HG03280 (cell line): ENCODE measurements at regions not wholly inside any gene's neighbourhood (a gene's known extent, or its start where the extent isn't known, plus 50 kb on each side); places are given as distances from the start of the nearest gene placed in this dataset.

Source experiments
- ATAC-seq: cut with Tn5 transposase; IDR thresholded peaks from one replicate; pipeline ENCODE4 v1.9.1; 2021; ENCODE audit warnings: mild to moderate bottlenecking, moderate library complexity; ENCODE audit not compliant: unreplicated experiment

GRCh38 chr10:8527773-8528172 is 473.3 kb downstream of the GATA3 start:
- no peak for ATAC-seq

DNA sequence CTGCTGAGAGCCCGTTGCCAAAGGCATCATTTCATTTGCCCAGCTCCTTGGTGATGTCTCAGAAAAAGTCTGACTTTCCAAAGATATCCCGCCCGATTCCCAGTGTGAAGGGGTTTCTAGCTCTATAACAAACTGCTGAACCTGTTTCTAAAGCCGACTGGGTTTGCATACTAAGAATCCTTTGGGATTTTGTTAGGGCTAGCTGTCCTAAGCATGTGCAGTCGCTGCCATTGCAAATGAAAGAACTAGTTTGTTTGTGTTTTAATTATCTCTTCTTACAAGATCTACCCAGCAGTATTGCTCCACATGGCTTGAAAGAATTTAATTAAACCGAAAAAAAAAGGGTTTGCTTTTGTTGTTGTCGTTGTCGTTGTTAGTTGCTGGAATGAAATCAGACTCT is 476.6 kb downstream of the GATA3 start:
- ATAC-seq = no peak

DNA sequence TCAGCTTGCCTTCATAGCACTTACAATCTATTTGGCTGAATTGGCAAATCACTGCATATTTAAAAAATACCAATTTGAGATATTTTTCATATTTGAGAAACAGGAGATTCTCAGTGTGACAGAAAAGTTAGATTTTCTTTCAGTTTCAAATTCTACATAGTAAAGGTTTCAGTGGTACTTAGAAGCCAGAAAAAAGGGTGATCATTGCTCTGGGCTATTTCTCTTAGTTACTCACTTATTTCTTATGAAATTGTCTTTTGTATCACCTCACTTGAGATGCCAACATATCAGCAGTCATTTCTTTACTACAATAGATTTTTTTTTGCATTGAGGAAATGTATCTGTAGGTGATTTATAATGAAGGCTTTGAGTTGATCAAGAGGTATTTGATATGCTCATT is 478.2 kb downstream of the GATA3 start:
- ATAC-seq = no peak

DNA sequence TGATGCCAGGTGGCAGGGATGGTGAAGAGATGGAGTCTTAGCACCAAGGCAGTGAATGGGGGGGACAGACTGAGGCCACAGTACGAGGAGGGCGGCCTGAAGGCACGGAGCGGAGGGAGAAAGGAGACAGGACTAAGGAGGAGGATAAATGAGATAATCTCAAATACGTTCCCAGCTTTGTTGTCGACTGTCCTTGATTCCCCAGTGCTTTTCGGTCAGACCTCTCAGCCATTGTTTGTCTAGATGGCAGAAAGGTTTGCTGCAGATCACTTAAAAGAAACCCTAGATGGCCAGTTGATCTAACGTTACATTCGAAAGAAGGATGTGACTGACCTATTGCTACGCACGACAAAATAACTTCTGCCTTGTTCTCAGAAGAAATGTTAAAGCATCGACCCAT is 479.0 kb downstream of the GATA3 start:
- no peak for ATAC-seq

- no peak for ATAC-seq
Observed at GRCh38 chr10:8534096-8534495, 479.6 kb downstream of the GATA3 start.

DNA sequence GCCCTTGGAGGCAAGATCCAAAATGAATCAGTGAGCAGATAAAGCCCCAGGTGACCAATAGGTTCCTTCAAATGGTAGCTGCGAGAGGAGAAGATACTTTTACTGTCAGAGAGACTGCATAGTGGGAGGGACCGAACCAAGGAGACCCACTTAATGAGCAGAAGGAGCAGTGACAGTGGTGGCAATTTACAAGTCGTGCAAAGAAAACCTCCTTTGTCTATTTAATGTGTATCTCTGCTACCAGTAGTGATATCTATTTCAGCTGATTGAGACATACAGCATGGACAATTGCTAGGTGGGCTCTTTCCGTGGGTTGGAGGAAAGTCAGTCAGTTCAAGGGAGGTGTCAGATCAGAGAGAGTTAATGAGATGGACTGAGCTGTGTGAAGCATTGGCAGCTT is 480.4 kb downstream of the GATA3 start:
- no peak for ATAC-seq

- no peak for ATAC-seq
Observed at GRCh38 chr10:8539056-8539455, 484.6 kb downstream of the GATA3 start.

GRCh38 chr10:8543361-8544056 is 489.0 kb downstream of the GATA3 start:
- no peak for ATAC-seq

GRCh38 chr10:8544057-8544380 is 489.5 kb downstream of the GATA3 start:
- no peak for ATAC-seq

GRCh38 chr10:8544500-8544899 is 490.0 kb downstream of the GATA3 start:
- ATAC-seq = no peak

GRCh38 chr10:8554574-8554973 is 500.1 kb downstream of the GATA3 start:
- ATAC-seq = no peak

- no peak for ATAC-seq
Observed at GRCh38 chr10:8556321-8556720, 501.8 kb downstream of the GATA3 start.

DNA sequence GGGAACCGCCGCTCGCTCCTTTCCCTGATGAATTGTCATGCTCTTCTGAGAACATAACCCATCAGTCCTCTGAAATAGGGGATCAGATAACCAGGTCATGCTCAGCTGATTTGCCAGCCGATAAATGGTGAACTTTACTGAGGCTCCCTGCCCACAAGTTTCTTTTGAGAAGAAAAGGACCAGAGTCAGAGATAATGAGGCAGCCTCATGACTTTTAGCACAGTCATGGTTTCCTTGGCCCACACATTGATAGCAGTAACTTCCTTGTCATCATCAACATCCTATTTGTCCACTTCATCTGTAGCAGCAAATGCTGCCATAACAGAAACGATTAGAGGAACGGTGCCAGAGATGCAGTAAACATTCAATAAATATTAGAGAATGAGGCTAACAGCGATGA is 509.0 kb downstream of the GATA3 start:
- ATAC-seq = no peak

DNA sequence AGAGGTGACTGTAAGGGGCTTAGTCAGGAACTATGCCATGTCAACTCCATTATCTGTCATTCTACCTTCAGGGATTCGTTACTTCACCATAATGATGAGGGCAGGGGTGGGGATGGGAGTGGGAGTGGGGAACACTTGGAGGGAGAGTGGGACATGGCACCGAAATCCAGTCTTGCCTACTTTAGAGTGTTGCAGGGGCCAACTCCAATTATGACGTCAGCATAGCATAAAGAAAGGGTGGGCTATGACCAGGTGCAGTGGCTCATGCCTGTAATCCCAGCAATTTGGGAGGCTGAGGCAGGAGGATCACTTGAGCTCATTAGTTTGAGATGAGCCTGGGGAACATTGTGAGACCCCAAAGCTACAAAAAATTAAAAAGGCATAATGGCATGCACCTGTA is 512.2 kb downstream of the GATA3 start:
- ATAC-seq = no peak

DNA sequence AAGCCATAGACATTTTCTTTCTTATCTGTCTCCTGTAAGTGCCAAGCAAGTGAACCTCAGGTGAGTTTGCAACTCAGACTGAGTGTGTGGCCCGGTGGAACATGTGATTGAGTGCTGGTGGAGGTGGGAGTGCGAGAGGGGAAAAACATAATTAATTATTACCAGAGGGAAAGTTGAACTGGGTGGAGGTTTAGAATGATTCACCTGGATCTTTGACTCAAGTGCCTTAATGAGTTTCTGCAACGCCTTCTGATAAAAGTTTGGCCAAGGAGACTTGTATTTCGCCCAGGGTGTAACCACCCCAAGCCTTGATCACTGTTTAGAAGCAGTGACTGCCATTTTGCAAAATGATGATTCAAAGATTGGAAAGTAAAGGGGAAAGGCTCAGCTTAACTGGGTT is 513.9 kb downstream of the GATA3 start:
- no peak for ATAC-seq

GRCh38 chr10:8575620-8576019 is 521.1 kb downstream of the GATA3 start:
- ATAC-seq = no peak

DNA sequence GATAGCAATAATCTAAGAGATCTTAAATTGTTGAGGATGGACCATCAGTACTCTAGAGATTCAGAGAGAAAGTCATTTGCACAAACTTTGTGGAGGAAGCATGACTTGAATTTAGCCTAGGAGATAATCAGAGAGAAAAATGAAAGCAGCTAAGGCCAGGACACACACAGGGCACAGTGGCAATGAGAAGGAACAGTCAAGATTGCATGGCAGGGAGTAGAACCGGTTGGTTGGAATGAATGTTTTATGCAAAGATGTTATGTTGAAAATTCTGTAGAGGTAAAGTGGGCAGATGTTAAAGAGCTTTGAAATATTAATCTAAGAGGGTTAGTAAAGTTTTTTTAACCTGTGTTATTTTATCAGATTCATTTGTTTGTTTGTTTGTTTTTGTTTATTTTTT is 521.8 kb downstream of the GATA3 start:
- ATAC-seq = no peak

DNA sequence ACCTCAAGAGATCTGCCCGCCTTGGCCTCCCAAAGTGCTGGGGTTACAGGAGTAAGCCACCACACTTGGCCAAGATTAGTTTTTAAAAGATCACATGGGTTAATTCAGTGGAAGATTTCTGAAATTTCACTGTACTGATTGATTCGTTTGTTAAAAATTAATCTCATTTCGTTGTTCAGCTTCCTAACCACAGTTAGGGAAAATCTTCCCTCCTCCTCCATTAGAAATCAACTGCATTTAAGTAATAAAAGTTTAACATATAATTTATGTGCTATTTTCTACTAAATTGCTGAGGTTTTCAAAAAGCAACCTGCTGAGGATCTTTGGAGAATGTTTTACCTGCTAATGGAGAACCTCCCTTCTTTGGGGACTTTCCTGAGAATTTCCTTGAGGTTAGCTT is 522.4 kb downstream of the GATA3 start:
- ATAC-seq = no peak

GRCh38 chr10:8577686-8578085 is 523.2 kb downstream of the GATA3 start:
- no peak for ATAC-seq

DNA sequence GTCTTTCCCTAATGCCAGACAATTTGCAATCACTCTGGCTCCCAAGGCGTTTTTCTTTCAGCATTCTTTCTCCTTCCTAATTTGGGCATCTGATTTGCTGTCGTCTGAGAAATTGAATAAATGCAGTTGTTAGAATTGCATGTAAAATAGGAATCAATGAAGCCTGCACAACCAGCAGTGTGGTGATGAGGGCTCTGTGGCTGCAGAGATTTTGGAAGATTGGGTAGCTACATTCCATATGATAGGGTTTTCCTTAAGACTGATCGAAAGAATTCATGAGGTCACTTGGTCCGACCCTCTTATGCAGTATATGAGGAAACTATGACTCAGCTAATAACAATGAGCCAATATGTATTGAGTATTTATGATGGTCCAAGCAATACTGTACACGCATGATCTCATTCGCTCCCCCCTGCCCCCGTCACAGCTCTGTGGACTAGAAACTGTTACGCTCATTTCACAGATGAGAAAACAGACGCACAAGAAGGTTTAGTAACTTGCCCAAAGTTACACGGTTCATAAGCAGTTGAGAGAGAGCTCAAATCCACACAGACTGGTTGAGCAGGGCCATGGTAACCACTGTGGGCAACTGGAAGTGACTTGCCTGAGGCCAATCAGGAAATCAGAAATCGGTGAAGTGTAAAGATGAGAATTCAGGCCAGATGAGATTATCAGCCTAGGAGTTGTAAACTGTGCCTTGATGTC is 527.2 kb downstream of the GATA3 start:
- no peak for ATAC-seq

- no peak for ATAC-seq
Observed at GRCh38 chr10:8583096-8583495, 528.6 kb downstream of the GATA3 start.

DNA sequence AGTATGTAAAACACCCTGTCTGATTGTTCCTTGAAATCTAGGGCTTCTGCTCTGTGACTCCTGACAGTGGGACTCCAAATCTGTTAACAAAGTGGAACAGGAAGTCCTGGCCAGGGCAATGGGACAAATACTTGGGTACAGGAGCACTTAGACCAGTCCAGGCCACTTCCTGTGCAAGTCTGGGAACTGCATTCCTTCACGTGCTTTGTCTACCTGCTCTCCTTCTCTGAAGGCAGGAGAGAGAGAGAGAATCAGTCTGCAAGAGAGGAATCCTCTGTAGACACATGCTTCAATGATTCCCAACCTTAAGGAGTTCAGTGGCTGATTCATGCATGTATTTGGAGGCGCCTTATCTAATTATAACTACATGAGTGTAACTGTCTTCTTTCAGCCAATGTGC is 530.2 kb downstream of the GATA3 start:
- no peak for ATAC-seq

- ATAC-seq = no peak
Observed at GRCh38 chr10:8586504-8586903, 532.0 kb downstream of the GATA3 start.
